HCT116 (cell line): ENCODE measurements at regions not wholly inside any gene's neighbourhood (a gene's known extent, or its start where the extent isn't known, plus 50 kb on each side); places are given as distances from the start of the nearest gene placed in this dataset.

Experiments
- ATAC-seq: fragments of 200-7000 bp; cut with Tn5 transposase; 2 replicates; pipeline ENCODE4 v1.9.1; 2020; ENCODE audit warnings: mild to moderate bottlenecking, moderate library complexity
- BruUV-seq: library from RNA; stranded (reverse); fragments of 400-500 nt; replicated peaks from 2 replicates; lab custom pipeline; 2021; lab: Mats Ljungman, UMichigan
- CTCF ChIA-PET: fragments of 300-600 bp; sonication (Branson Sonifier 250); formaldehyde crosslinking; loops from one replicate; lab custom pipeline; 2021; ENCODE audit warnings: antibody characterized with exemption; lab: Charles Lee
- POLR2A ChIA-PET: fragments of 300-600, 350-600 bp; sonication (Branson Sonifier 250); formaldehyde crosslinking; loops from one replicate; lab custom pipeline; 2021; ENCODE audit warnings: antibody characterized with exemption; lab: Charles Lee
- RAD21 ChIA-PET, 2 experiments: fragments of 300-600 bp; sonication (Branson Sonifier 250); formaldehyde crosslinking; loops; one replicate each; lab custom pipeline; 2023; ENCODE audit warnings: low total read pairs in 2 of 2; ENCODE audit not compliant: uncharacterized antibody in 2 of 2, unreplicated experiment in 2 of 2, low non-redundant PET in 1 of 2; lab: Charles Lee
- DNase-seq: peaks from one replicate; pipeline ENCODE4 v3.0.0-alpha.2; 2010; ENCODE audit warnings: low read depth, low spot score
- H2AFZ ChIP-seq: fragments of 200-600 bp; shearing (Covaris generic), sonication (generic); 2 replicates; pipeline ENCODE4 v1.6.1; 2017; ENCODE audit warnings: low read depth, mixed run types, mixed read lengths, antibody characterized with exemption, low read length; ENCODE audit not compliant: poor library complexity, severe bottlenecking
- H3K27ac ChIP-seq: 2 replicates; pipeline ENCODE4 v1.5.1; 2012; ENCODE audit warnings: low read depth, low read length
- H3K27me3 ChIP-seq: fragments of 200-600 bp; sonication (generic); 2 replicates; pipeline ENCODE4 v1.6.1; 2016; ENCODE audit warnings: mixed run types, low read length, mixed read lengths; ENCODE audit not compliant: insufficient read depth
- H3K36me3 ChIP-seq, 2 experiments: fragments of 200-500 bp in 1 of 2; fragments of 200-600 bp in 1 of 2; sonication (Bioruptor generic) in 1 of 2; sonication (generic) in 1 of 2; 2 replicates each; pipeline versions ENCODE4 v1.5.1 to v1.6.1; 2014 to 2016; ENCODE audit warnings: low read length in 2 of 2, inconsistent platforms in 1 of 2, mixed read lengths in 1 of 2, mixed run types in 1 of 2; ENCODE audit not compliant: insufficient read depth in 2 of 2, control insufficient read depth in 1 of 2
- H3K4me1 ChIP-seq, 2 experiments: fragments of 200-600 bp in 1 of 2; sonication (generic) in 1 of 2; 2 replicates each; pipeline versions ENCODE4 v1.5.1 to v1.6.1; 2012 to 2017; ENCODE audit warnings: low read length in 2 of 2, inconsistent platforms in 1 of 2, mild to moderate bottlenecking in 1 of 2, mixed read lengths in 1 of 2, mixed run types in 1 of 2, moderate library complexity in 1 of 2; ENCODE audit not compliant: insufficient read depth in 2 of 2, control insufficient read depth in 1 of 2
- H3K4me2 ChIP-seq: fragments of 200-600 bp; sonication (generic); 2 replicates; pipeline ENCODE4 v1.6.1; 2017; ENCODE audit warnings: mixed run types, low read length, mixed read lengths
- H3K4me3 ChIP-seq, 2 experiments: fragments of 200-600 bp in 1 of 2; sonication (generic) in 1 of 2; replicated peaks in 1 of 2; 2 replicates each; pipeline ENCODE4 v1.5.1; 2011 to 2016; ENCODE audit warnings: low read length in 2 of 2, control low read depth in 1 of 2, low read depth in 1 of 2, mild to moderate bottlenecking in 1 of 2, mixed read lengths in 1 of 2, mixed run types in 1 of 2
- H3K79me2 ChIP-seq: fragments of 200-600 bp; sonication (generic); 2 replicates; pipeline ENCODE4 v1.6.1; 2017; ENCODE audit warnings: mild to moderate bottlenecking, mixed run types, low read length, moderate library complexity, mixed read lengths; ENCODE audit not compliant: insufficient read depth
- H3K9ac ChIP-seq: fragments of 200-600 bp; sonication (generic); 2 replicates; pipeline ENCODE4 v1.6.1; 2016; ENCODE audit warnings: low read length, mixed read lengths
- H3K9me2 ChIP-seq: fragments of 200-600 bp; sonication (generic), shearing (Covaris generic); 2 replicates; pipeline ENCODE4 v1.6.1; 2017; ENCODE audit warnings: mixed run types, mild to moderate bottlenecking, moderate library complexity; ENCODE audit not compliant: insufficient read depth
- H3K9me3 ChIP-seq, 2 experiments: fragments of 200-500 bp in 1 of 2; fragments of 200-600 bp in 1 of 2; sonication (Bioruptor generic) in 1 of 2; sonication (generic) in 1 of 2; 2 replicates each; pipeline ENCODE4 v1.6.1; 2014 to 2017; ENCODE audit warnings: low read length in 2 of 2, mixed read lengths in 2 of 2, inconsistent platforms in 1 of 2, low read depth in 1 of 2, mild to moderate bottlenecking in 1 of 2, mixed run types in 1 of 2, moderate library complexity in 1 of 2; ENCODE audit not compliant: control insufficient read depth in 1 of 2, insufficient read depth in 1 of 2
- H4K20me1 ChIP-seq: fragments of 200-600 bp; sonication (generic), shearing (Covaris generic); 2 replicates; pipeline ENCODE4 v1.6.1; 2017; ENCODE audit warnings: mixed run types, mild to moderate bottlenecking, moderate library complexity; ENCODE audit not compliant: insufficient read depth
- CEBPB ChIP-seq: IDR thresholded peaks from 2 replicates; pipeline ENCODE4 v1.6.1; 2012; ENCODE audit warnings: low read depth
- EGR1 ChIP-seq: IDR thresholded peaks from 2 replicates; pipeline ENCODE4 v1.6.1; 2012; ENCODE audit warnings: low read depth
- ELF1 ChIP-seq: IDR thresholded peaks from 2 replicates; pipeline ENCODE4 v1.6.1; 2012; ENCODE audit warnings: low read depth, borderline replicate concordance
- JUND ChIP-seq: IDR thresholded peaks from 2 replicates; pipeline ENCODE4 v1.6.1; 2012
- POLR2A ChIP-seq: IDR thresholded peaks from 2 replicates; pipeline ENCODE4 v1.7.0; 2011; ENCODE audit warnings: borderline replicate concordance; ENCODE audit not compliant: insufficient read depth, insufficient read length; ENCODE audit errors: extremely low read depth
- POLR2AphosphoS5 ChIP-seq: IDR thresholded peaks from 2 replicates; pipeline ENCODE4 v1.6.1; 2011; ENCODE audit warnings: mild to moderate bottlenecking, low read depth, low read length, moderate library complexity
- REST ChIP-seq: IDR thresholded peaks from 2 replicates; pipeline ENCODE4 v1.6.1; 2012; ENCODE audit warnings: low read depth
- SIN3A ChIP-seq: IDR thresholded peaks from 2 replicates; pipeline ENCODE4 v1.6.1; 2012; ENCODE audit warnings: low read depth
- SP1 ChIP-seq: IDR thresholded peaks from 2 replicates; pipeline ENCODE4 v1.6.1; 2012; ENCODE audit warnings: low read depth
- TCF7L2 ChIP-seq: IDR thresholded peaks from 2 replicates; pipeline ENCODE4 v1.7.0; 2011; ENCODE audit warnings: borderline replicate concordance, inconsistent platforms; ENCODE audit not compliant: insufficient read depth, insufficient read length; ENCODE audit errors: extremely low read depth
- YY1 ChIP-seq: IDR thresholded peaks from 2 replicates; pipeline ENCODE4 v1.6.1; 2011; ENCODE audit warnings: low read length, low read depth, moderate library complexity, mild to moderate bottlenecking; ENCODE audit not compliant: insufficient replicate concordance; ENCODE audit errors: extremely low read depth
- ZBTB33 ChIP-seq: IDR thresholded peaks from 2 replicates; pipeline ENCODE4 v1.6.1; 2011; ENCODE audit warnings: mild to moderate bottlenecking, low read length, moderate library complexity; ENCODE audit not compliant: insufficient replicate concordance; ENCODE audit errors: extremely low read depth
- intact Hi-C: fragments of 100-400 bp; cut with micrococcal nuclease; formaldehyde crosslinking; loops from 2 replicates; pipeline ENCODE4 v1.10.0; 2022

- intact Hi-C loops = no loop called here
- H3K27me3 ChIP-seq = no peaks in the 10 kb centered on the region
These were observed 181.3 kb downstream of the THBS2 start for GRCh38 chr6:169072127-169073042.

GRCh38 chr6:169071394-169071793 is 182.3 kb downstream of the THBS2 start:
- intact Hi-C loops = no loop called here
- Histone ChIP-seq H3K27ac (no peak overlapping the region), H3K79me2 (no peaks in the 10 kb centered on the region), H3K4me2 (peak overlapping the region; percentile 67; the same call in 1 of the 2 replicates), H3K9me2 (no peaks in the 10 kb centered on the region), H3K36me3 (no peaks in the 10 kb centered on the region), H3K9me3 (no peaks in the 10 kb centered on the region), H4K20me1 (no peaks in the 10 kb centered on the region), H3K4me3 (no peak overlapping the region), H3K9ac (0 out of 2 replicates have a peak overlapping the region, but pooled peaks have one; percentile 10), H2AFZ (peak overlapping the region; percentile 89), H3K4me1 (peaks cover 6 to 18% of the 10 kb centered on the region in 2 experiments; a peak in 3 of 4 replicates), H3K27me3 (no peaks in the 10 kb centered on the region)
- CTCF ChIA-PET = no interaction called here
- RAD21 ChIA-PET = no interaction called here
- ATAC-seq (no peak), DNase-seq (no peak)
- POLR2A ChIA-PET = no interaction called here
- no TSS peak for BruUV-seq
- TF ChIP-seq POLR2A (no peak), CEBPB (no peak), ZBTB33 (no peak), REST (no peak), TCF7L2 (no peak), YY1 (no peak), SP1 (no peak), POLR2AphosphoS5 (no peak)

More at GRCh38 chr6:169072127-169073042, 181.3 kb downstream of the THBS2 start:
- H3K9ac ChIP-seq = no peak overlapping the region
- ChIA-PET POLR2A (no interaction called here), RAD21 (no interaction called here)
- no peak overlapping the region for H2AFZ ChIP-seq
- no peaks in the 10 kb centered on the region for H4K20me1 ChIP-seq
- peaks cover 6 to 18% of the 10 kb centered on the region in 2 experiments; a peak in 3 of 4 replicates for H3K4me1 ChIP-seq
- DNase-seq = no peak
- H3K27ac ChIP-seq = no peak overlapping the region
- H3K36me3 ChIP-seq = no peaks in the 10 kb centered on the region
- no peak for ATAC-seq
- TF ChIP-seq YY1 (no peak), EGR1 (no peak), JUND (no peak), SIN3A (no peak), ELF1 (no peak), TCF7L2 (no peak)
- TF ChIP-seq, all 23 proteins: peak for 0
- Histone ChIP-seq H3K9me2 (no peaks in the 10 kb centered on the region), H3K4me2 (no peak overlapping the region), H3K4me3 (no peak overlapping the region), H3K79me2 (no peaks in the 10 kb centered on the region), H3K9me3 (no peaks in the 10 kb centered on the region)
- CTCF ChIA-PET = no interaction called here
- BruUV-seq = no TSS peak
